ENCODE measurements at regions not wholly inside any gene's neighbourhood (a gene's known extent, or its start where the extent isn't known, plus 50 kb on each side); places are given as distances from the start of the nearest gene placed in this dataset.

DNA sequence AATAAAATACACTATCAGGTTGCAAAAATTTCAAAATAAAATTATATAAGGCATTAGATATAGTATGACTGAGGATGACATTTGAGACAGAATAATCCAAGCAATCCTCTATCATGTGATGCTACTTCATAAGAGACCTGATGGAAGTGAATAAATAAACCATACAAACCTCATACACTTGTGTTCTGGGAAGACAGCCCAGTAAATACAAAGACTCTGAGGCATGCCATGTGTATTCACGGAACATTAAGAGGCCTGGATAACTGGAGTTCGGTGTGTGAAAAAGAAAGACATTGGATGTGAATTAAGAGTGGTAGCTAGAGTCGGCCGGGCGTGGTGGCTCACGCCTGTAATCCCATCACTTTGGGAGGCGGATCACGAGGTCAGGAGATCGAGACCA, 364.2 kb downstream of the ADAM29 start:
- Mint-ChIP-seq H3K4me3 (no peak overlapping the region), H3K9me3 (peaks cover under 1% of the 10 kb centered on the region), H3K4me1 (no peaks in the 10 kb centered on the region), H3K27ac (ENCODE audit: unreplicated experiment) (no peak overlapping the region), H3K36me3 (ENCODE audit: low read depth) (no peaks in the 10 kb centered on the region), H3K27me3 (ENCODE audit: low read depth) (no peaks in the 10 kb centered on the region)
- TF ChIP-seq CTCF (conservative IDR thresholded peaks at IDR 0.05) = no peak
- DNase-seq (ENCODE audit: low read depth, low spot score) = no peak

DNA sequence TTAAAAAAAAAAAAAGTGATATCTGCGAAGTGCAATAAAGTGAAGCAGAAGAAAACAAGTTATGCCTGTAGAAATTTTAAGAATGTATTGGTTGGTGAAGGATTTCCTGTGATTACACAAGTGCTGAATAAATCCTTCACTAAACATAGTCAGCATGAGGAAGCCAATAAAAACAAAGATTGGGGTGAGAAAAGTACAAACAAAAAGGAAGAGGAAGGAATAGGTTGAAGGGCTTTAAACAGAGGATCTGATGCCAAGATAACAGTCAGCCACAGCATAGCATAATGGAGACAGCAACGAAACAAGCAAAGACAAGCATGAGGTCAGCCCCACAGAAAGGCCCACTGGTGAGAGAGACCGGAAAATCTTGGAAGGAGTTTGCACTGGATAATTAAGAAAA, 372.2 kb downstream of the ADAM29 start:
- Mint-ChIP-seq H3K4me3 (no peak overlapping the region), H3K9me3 (peaks cover 9% of the 10 kb centered on the region), H3K27me3 (ENCODE audit: low read depth) (no peaks in the 10 kb centered on the region), H3K36me3 (ENCODE audit: low read depth) (peaks cover 2% of the 10 kb centered on the region), H3K4me1 (no peaks in the 10 kb centered on the region), H3K27ac (ENCODE audit: unreplicated experiment) (no peak overlapping the region)
- no peak for TF ChIP-seq CTCF (conservative IDR thresholded peaks at IDR 0.05)
- no peak for DNase-seq (ENCODE audit: low read depth, low spot score)

DNA sequence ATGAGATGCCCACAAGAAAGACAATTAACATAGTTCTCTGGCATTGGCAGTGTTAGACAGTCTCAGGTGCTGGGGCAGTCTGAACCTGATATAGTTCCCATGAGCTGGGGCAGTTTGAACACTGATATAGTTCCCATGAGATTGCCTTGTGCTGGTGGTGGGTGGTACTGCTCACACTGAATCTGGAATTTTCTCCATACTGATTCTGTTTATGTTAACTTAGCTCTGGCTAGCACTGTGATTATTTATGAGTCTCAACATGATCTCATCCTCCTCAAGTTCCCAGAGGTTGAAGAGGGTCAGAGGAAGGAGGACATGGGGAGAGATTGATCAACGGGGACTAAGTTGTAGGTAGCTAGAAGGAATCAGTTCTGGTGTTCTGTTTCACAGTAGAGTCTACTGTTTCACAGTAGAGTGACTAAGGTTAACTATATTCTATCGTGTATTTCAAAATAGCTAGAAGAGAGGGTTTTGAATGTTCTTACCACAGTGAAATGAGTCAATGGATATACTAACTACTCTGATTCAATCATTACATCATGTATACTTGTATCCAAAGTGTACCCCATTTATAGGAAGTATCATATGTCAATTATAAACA, 379.9 kb downstream of the ADAM29 start:
- Mint-ChIP-seq H3K4me3 (no peak overlapping the region), H3K9me3 (no peaks in the 10 kb centered on the region), H3K36me3 (ENCODE audit: low read depth) (no peaks in the 10 kb centered on the region), H3K27me3 (ENCODE audit: low read depth) (no peaks in the 10 kb centered on the region), H3K4me1 (no peaks in the 10 kb centered on the region), H3K27ac (ENCODE audit: unreplicated experiment) (no peak overlapping the region)
- DNase-seq (ENCODE audit: low read depth, low spot score) = no peak
- no peak for TF ChIP-seq CTCF (conservative IDR thresholded peaks at IDR 0.05)

GRCh38 chr4:175306436-175306835, 388.3 kb downstream of the ADAM29 start:
- no peak for DNase-seq (ENCODE audit: low read depth, low spot score)
- no peaks in the 10 kb centered on the region for H3K9me3 Mint-ChIP-seq
- no peak for TF ChIP-seq CTCF (conservative IDR thresholded peaks at IDR 0.05)
- no peak overlapping the region for H3K27ac Mint-ChIP-seq (ENCODE audit: unreplicated experiment)
- H3K27me3 Mint-ChIP-seq (ENCODE audit: low read depth) = no peaks in the 10 kb centered on the region
- no peaks in the 10 kb centered on the region for H3K36me3 Mint-ChIP-seq (ENCODE audit: low read depth)
- peaks cover 13% of the 10 kb centered on the region for H3K4me1 Mint-ChIP-seq
- no peak overlapping the region for H3K4me3 Mint-ChIP-seq

GRCh38 chr4:175307326-175307725, 389.2 kb downstream of the ADAM29 start:
- Mint-ChIP-seq H3K27ac (ENCODE audit: unreplicated experiment) (no peak overlapping the region), H3K4me1 (peaks cover 13% of the 10 kb centered on the region), H3K9me3 (no peaks in the 10 kb centered on the region), H3K4me3 (no peak overlapping the region), H3K27me3 (ENCODE audit: low read depth) (no peaks in the 10 kb centered on the region), H3K36me3 (ENCODE audit: low read depth) (no peaks in the 10 kb centered on the region)
- no peak for DNase-seq (ENCODE audit: low read depth, low spot score)
- no peak for TF ChIP-seq CTCF (conservative IDR thresholded peaks at IDR 0.05)

Data from neural crest cell (in vitro differentiated cells).